Kidney capillary endothelial cell (primary cell): ENCODE measurements at regions not wholly inside any gene's neighbourhood (a gene's known extent, or its start where the extent isn't known, plus 50 kb on each side); places are given as distances from the start of the nearest gene placed in this dataset.
"Not testable (repeated sequence)": the region's sequence is repeated elsewhere in the genome, so short reads cannot be mapped to it uniquely, and the experiment has no call there.

Experiments used
- DNase-seq: peaks from one replicate; pipeline ENCODE4 v3.0.0-alpha.2; 2018; ENCODE audit warnings: low spot score

DNA sequence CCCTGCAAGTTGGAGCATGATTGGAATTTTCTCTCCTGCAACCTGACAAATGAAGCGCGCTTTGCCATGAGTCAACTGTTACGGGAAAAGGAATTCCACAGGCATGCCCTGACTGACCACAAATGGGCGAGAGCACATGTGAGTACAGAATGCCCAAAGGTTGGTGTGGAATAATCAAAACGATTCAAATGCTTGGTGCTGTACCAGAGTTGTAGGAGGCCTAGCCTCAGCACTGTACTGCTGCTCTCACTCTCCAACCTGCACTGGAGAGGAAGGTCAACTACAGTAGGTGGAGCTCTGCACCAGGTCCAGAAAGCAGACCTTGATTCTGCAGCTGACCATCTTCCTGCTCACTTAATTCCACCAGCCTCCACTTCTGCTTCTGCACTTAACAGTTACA lies 406.9 kb upstream of the ACTBL2 start:
- DNase-seq = peak; percentile 51

DNA sequence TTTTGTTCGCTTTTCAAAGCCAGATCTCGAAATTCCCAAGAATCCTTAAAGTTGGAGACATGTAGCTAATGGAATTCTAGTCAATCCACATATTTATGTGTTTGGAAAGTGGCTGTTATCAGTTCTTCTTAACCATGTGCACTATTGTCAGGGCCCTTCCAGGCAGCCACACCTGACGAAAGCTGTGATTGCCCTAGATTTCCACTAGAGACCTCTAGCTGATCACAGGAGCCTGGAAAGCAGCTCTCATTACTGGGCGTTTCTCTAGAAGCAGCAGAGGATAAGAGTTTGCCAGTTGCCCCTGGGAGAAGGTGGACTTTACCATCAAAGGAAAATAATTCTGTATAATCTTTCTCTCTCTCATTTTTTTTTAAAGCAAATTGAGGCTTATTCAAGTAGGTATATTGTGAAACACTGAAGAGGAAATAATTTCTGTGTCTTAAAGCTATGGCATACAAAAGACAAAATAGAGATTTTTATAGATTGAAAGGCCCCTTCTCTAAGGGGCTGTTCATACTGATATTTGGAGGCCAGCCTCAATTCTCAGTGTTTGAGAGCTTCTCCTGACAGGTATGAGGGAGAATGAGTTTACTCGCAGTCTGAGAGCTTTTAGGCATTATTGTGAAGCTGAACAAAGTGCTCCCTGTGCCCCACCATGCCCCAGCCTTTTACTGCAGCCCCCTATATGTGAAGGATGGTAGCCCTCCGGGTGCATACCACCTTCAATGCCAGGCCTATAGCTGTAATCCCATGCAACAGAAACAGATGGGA lies 405.4 kb upstream of the ACTBL2 start:
- DNase-seq = peak; percentile 63

DNA sequence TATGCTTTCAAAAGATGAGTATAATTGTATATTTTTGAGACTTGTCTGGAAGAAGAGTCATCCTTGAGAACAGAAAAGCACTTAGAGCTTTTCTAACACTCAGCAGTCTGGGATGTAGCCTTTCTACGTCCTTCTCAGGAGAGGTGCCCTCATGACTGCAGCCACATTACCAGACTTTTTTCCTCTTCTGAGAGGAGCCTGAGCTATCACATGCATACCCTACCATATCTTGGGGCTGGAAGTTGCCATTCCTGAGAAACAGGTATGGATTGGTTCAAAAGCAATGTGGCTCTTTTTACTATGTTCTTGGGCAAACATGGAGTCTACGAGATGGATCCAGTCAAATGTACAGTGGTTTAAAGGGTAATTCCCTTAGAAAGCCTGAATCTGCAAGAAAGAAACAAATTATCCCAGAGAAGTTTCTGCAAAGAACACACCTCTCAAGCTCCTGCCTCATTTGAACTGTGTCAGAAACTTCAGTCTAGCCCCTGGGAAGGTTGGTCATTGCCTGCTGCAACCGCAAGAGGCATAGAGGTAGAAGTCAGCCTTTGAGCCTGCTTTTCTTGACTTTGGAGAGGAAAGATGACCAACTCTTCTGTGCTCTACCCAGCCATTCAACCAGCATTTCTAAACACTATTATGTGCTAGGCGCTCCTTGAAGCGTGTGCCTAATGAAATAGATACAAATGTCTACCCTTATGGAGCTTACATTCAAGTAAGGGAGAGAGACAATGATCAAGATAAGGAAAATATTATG lies 401.9 kb upstream of the ACTBL2 start:
- no peak for DNase-seq

DNA sequence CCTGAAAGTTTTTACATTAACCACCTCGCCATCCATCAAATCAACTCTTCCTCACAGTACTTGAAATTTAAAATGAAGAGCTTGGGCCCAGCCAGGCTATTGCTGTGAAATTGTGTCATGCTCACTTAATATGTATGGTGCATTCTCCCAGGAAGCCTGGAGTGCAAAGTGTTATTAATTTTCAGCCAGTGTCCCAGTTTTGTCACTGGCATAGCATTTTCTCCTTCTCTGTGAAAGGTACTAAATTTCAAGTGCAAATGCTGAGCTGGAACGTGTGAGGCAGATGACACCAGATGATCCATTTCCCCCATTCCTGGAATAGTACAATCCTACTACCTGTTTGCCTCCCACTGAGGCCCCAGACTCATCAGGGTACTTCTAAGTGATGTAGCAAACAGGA lies 397.6 kb upstream of the ACTBL2 start:
- no peak for DNase-seq

DNA sequence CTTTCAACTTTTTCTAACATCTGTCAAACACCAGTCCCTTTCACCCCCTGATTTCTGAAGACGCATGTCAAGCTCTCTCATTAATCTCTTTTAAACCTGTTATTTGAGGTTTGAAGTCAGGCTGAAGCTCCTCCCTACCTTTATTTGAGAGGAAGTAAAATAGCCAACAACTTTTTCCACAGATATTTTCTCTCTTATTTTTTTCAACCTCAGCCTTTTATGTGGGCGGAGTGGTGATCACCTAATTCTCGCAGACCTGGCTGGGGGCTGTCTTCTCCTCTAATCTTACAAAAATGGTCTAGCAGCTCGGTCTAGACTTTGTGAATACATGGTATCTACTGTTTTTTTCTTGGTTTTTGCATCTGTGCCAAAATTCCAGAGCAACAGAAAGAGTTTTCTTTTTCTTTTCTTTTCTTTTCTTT lies 395.7 kb upstream of the ACTBL2 start:
- DNase-seq = no peak

DNA sequence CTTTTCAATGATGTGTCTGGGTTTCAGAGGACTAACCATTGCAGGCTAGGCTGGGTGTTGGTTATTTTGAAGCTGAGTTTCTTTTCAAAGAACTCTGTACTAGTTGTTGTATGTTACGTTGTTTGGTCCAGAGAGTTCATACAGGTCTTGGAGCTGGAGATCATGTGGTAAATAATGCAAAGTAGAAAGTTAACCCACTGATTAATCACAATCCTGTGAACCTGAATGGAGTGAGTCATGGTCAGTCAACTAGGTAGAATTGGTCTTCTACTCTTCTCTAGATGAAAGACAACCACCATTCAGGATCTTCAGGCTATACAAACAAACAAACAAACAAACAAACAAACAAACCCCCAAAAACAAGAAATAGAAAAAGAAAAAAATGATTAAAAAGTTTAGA lies 388.9 kb upstream of the ACTBL2 start:
- no peak for DNase-seq

DNA sequence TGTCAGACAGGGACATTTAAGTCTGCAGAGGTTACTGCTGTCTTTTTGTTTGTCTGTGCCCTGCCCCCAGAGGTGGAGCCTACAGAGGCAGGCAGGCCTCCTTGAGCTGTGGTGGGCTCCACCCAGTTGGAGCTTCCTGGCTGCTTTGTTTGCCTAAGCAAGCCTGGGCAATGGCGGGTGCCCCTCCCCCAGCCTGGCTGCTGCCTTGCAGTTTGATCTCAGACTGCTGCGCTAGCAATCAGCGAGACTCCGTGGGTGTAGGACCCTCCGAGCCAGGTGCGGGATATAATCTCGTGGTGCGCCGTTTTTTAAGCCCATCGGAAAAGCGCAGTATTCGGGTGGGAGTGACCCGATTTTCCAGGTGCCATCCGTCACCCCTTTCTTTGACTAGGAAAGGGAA lies 387.7 kb upstream of the ACTBL2 start:
- not testable (repeated sequence) for DNase-seq

DNA sequence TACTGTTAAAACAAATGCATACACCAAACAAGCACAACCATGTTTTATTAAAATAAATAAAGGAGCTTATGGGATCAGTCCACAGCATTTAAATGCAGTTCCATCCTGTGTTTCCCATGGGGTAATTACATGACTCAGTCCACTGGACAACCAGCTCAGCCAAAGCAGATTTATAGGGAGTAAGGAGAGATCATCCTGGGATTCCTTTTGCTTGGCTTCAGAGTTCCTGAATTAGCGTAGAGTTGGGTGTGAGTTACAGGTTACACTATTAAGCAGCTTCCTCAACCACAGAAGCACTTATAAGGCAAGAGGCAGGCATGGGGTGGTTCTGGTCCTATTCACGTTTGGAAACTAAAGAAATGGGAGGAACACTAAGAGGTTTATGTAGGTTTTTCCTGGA lies 381.1 kb upstream of the ACTBL2 start:
- DNase-seq = no peak

DNA sequence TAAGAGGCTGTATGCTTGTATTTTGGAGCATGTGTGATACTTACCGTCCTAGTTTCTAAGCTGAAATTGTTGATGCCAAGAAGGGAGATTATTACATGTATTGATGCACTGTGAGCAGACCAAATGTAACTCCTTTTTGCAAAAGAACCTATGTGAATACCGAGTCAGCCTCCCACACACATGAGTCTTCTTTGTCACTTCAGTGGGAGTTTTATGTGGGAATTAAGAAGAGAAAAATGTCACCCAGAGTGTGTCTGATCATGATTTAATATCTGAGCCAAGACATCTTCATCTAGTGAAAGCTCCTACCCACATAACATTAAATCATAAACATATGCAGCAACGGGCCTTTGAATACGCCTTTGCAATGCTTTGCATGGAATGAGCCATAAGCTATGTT lies 380.3 kb upstream of the ACTBL2 start:
- no peak for DNase-seq

DNA sequence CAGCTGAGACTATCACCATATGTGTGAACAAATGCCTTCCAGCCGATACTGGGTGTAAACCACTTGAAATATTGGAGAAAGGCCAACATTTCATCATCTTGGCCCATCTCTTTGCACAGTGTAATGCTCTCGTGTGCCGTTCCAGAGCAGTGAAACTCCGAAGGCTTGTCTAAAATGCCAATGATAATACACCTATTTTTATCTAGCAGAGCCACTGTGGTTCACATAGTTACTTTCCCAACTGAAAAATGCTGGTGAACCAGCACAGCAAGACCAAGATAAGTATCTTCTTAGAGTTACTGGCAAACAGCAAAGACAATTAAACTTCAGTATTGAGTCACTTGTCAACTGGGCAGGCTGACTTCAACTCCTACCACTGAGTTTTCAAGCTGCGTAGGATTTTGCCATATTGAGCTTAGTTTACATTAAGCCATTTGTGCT lies 379.9 kb upstream of the ACTBL2 start:
- no peak for DNase-seq

DNA sequence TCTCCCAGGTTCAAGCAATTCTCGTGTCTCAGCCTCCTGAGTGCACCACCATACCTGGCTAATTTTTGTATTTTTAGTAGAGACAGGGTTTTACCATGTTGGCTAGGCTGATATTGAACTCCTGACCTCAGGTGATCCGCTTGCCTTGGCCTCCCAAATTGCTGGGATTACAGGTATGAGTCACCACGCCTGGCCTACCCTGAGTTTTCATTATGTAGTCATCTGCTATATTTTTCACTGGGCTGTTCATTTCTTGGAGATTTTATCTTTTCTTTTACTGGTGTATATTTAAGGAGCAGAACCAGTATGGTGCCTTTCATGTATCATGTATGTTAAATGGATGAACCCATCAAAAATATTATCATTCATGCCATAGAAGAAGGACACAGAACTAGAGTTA lies 377.0 kb upstream of the ACTBL2 start:
- no peak for DNase-seq

DNA sequence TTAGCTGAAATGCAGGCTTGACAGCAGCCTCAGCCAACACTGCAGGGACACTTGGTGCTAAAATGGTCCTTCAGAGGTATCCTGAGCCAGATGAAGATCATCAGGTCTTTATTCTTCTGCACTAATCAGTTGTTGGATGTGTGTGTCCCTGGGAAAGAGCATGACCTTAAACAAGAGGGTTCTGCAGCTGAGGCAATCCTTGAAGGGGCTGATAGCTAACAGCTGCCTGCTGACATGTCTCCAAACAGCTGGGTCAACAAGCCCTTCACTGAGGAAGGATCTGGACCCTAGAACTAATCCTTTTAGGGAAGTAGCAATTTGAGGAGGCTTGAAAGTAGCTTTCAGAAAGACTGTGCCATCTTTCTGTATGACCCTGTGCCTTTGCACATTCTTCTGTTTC lies 376.3 kb upstream of the ACTBL2 start:
- DNase-seq = no peak

DNA sequence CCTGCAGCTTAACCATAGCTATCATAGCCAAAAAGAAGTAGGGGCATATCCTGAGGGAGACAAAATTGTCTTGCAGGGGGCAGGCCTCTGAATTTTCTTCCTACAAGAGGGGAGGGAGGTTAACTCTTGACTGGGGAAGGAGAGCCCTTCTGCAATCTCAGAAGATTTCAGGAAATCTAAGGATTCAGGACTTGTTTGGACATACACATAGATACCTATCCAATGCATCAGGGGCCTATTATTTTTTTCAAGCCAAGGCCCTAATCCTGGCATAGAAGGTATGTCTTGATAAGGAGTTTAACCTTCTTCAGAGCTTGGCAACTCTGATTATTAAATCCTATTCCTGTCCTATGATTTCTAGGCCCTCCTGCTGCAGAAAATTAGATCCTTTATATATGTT lies 375.1 kb upstream of the ACTBL2 start:
- DNase-seq = no peak

DNA sequence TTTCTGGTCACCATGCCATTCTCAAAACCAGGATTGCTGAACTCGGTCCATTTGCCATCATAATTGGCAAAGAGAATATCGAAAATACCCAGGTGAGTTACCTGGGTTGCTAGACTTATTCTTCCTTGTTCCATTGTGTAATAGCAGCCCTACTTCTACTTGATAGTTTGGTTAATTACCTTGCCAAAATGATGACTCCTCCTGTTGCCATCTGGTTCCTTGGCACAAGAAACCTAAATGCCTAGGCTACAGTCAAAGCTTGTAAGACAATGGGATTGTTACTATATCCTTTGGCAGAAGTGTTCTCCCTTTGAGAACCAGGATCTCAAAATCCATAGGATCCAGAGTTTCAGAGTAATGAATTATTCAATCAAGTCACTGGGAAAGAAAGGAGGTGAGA lies 373.2 kb upstream of the ACTBL2 start:
- no peak for DNase-seq

DNA sequence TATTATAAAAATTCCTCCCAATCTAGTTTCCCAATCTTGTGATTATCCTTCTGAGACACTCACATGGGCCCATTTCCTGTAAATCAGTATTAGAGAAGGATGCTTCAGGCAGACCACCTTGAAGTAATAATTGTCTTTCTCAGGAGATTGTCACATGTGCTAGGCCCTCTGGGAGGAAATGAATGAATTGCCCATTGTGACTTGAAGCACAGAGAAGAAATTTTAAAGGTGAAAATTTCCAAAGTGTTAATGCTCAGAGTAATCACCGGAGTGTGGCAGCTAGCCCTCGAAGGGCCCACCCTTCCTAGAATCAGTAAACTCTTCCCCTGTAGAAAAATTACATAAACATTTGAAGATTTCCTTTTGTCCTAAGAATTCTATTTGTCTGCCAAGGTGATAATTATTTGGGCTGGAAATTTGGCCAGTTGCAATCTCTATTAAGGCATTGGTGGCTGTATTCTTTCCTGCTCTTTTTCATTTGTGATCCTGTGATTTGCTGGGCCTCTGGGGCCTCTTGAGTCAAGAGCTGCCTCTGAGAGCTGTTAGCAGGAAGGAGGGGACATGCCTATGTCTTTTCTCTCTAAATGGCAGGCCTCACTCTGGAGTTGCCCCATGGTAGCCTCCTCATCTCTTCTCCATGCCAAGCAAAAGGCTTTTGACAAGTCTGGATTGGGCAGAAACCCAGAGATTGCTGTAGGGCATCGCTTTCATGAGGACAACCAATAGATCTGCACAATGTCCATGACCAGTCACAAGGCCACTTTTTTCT lies 371.5 kb upstream of the ACTBL2 start:
- no peak for DNase-seq

DNA sequence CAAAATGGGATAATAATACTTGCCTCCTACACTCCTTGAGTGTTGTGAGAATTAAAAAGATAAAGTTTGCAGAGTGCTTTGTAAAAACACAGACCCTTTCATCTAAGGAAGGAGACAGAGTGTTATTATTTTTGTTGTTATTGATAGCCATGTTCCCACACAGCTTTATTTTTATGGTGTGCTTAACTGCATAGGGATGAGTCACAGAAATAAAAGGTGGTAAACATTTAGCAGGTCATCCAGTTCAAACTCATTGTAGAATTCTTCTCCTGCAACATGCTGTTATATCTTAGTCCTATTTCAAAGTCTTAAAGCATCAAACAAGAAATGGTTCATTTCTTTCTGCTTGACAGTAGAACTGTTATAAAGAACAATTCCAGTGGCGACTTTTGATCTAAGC lies 367.5 kb upstream of the ACTBL2 start:
- no peak for DNase-seq

DNA sequence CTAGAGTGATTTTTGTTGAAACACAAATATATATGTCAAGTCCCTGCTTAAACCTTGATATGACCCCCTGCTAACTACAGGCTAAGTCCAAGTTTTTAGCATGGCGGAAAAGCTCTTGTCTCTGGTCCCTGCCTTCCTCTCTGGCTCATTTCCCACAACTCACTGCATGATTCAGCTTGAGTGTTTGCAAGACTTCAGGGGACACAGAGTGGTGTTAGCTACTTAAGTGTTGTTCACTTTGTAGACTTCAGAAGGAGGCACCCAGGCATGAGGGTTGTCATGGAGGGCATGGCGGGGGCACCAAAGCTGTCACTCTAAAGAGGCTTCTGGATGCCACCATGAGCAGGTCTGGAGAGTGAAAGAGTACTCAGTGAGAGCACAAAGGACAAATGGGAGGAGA lies 362.4 kb upstream of the ACTBL2 start:
- DNase-seq = no peak

DNA sequence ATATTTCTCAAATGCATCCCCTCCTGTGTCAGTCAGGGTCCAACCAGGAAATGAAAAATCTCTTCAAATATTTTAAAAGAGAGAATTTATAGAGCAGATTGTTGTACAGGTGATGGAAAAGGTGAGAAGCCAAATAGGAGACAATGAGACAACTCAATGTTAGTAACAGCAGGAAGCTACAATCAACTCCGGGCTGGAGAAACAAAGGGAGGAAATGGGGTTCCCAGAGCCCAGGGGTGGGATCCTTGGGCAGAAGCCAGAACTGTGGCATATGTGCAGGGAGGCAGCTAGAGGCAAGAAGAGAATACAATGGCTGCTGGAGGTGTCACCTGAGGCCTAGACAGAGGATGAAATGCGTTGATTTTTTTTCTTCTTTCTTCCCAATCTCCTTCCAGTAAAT lies 361.8 kb upstream of the ACTBL2 start:
- DNase-seq = peak; percentile 44

DNA sequence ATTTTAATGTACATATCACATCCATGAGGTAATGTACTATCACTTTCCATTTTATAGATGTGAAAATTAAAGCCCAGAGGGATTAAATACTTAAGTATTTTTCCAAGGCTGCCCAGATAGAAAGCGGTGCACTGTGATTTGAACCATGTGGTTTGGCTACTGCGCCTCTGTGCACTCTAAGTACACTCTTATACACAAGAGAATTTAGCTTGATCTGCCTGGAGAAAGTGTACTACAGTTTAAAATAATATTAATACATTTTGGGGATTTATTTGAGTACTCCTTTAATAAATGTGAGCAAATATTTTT lies 360.4 kb upstream of the ACTBL2 start:
- DNase-seq = no peak

DNA sequence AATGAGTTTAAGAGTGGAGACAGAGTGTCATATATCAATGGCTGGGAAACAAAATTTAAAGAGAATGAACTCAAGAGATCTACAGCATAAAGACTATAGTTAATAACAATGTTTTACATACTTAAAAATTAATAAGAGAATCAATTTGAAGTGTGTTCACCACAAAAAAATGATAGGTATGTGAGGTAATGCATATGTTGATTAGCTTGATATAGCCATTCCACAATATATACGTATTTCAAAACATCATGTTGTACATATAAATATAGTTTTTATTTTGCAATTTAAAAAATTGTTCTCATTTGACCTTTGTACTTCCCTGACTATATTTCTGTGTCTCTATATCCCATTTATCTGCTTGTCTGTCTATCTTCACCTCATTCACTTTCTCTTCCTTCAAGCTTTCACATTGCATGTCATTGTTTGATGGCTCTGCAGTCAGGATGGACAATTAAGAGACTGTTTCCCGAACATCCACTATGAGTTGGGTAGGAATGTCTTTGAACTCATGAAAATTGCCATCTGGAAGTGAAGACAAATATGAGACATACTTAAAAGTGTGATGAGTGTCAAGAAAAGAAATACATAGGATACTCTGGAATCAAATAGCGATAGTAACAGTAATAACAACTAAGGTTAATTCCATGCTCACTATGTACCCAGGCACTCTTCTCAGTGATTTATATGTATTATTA lies 359.9 kb upstream of the ACTBL2 start:
- DNase-seq = no peak

DNA sequence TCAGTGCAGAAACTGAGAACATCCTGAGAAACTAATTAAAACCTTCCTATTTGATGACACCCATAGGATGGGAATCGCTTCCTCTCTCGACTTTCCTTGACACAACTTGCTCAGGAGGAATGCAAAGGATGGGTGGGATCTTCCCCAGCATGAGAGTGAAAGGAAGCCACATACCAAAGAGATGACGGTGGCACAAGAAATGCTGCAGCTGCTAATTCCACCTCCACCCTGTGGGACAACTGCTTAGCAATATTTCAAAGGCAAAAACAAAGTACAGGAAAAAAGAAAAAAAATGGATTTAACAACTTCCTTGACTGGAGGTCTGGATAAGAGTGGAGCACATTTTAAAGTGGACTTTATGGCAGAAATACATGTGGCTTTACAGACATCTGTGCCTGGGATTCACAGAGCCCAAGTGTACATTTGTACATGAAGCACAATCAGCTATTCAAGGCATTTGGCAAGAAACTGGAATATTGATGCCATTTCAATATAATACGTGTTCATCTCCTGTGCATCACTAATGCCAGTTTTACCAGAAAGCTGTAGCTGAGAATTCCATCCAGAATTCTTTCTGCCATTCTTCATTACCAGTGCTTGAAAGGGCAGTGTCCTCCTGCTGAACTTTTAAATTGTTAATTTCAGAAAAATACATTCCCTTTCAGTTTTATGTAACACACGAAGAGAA lies 359.2 kb upstream of the ACTBL2 start:
- peak; percentile 94 for DNase-seq
